Hippocampal formation (tissue), 2 donors: ENCODE measurements at regions not wholly inside any gene's neighbourhood (a gene's known extent, or its start where the extent isn't known, plus 50 kb on each side); places are given as distances from the start of the nearest gene placed in this dataset.
"Not testable (repeated sequence)": the region's sequence is repeated elsewhere in the genome, so short reads cannot be mapped to it uniquely, and the experiment has no call there.

Source experiments
- DNase-seq, 2 donors: peaks; one replicate each; lab custom pipeline; 2025; lab: John Stamatoyannopoulos, UW

- DNase-seq, result no peak
Measured at GRCh38 chr1:70556541-70556940, 145.5 kb downstream of the CTH start.

- no peak for DNase-seq
Measured at GRCh38 chr1:70567167-70567566, 156.1 kb downstream of the CTH start.

- DNase-seq, result no peak
Measured at GRCh38 chr1:70571191-70571590, 160.1 kb downstream of the CTH start.

- no peak for DNase-seq
Measured at GRCh38 chr1:70573317-70573843, 162.3 kb downstream of the CTH start.

GRCh38 chr1:70581661-70582060, 170.6 kb downstream of the CTH start:
- no peak for DNase-seq

- DNase-seq, result no peak
Measured at GRCh38 chr1:70583522-70583921, 172.5 kb downstream of the CTH start.

GRCh38 chr1:70586046-70586445, 175.0 kb downstream of the CTH start:
- DNase-seq, result no peak

GRCh38 chr1:70587872-70588366, 176.9 kb downstream of the CTH start:
- no peak for DNase-seq

- not testable (repeated sequence) for DNase-seq
Measured at GRCh38 chr1:70593551-70593950, 182.5 kb downstream of the CTH start.

GRCh38 chr1:70608815-70609214, 197.7 kb downstream of the CTH start:
- DNase-seq, result no peak

GRCh38 chr1:70610164-70610563, 199.1 kb downstream of the CTH start:
- not testable (repeated sequence) for DNase-seq

- DNase-seq, result no peak
Measured at GRCh38 chr1:70616946-70617345, 205.9 kb downstream of the CTH start.

- DNase-seq, result no peak
Measured at GRCh38 chr1:70617728-70618127, 206.7 kb downstream of the CTH start.

- no peak for DNase-seq
Measured at GRCh38 chr1:70627910-70628309, 216.8 kb downstream of the CTH start.

- no peak for DNase-seq
Measured at GRCh38 chr1:70628973-70629372, 217.9 kb downstream of the CTH start.

GRCh38 chr1:70633004-70633403, 221.9 kb downstream of the CTH start:
- DNase-seq, result no peak

- DNase-seq, result no peak
Measured at GRCh38 chr1:70635868-70636267, 224.8 kb downstream of the CTH start.

- DNase-seq, result no peak
Measured at GRCh38 chr1:70641868-70642267, 230.8 kb downstream of the CTH start.

GRCh38 chr1:70656361-70656760, 245.3 kb downstream of the CTH start:
- no peak for DNase-seq

GRCh38 chr1:70659891-70660290, 248.8 kb downstream of the CTH start:
- no peak for DNase-seq

GRCh38 chr1:70666381-70667140, 255.5 kb downstream of the CTH start:
- DNase-seq, result no peak

GRCh38 chr1:70667494-70668170, 256.6 kb downstream of the CTH start:
- no peak for DNase-seq

- no peak for DNase-seq
Measured at GRCh38 chr1:70671006-70671405, 259.9 kb downstream of the CTH start.
